ENCODE measurements at regions not wholly inside any gene's neighbourhood (a gene's known extent, or its start where the extent isn't known, plus 50 kb on each side); places are given as distances from the start of the nearest gene placed in this dataset.

- Histone ChIP-seq H3K4me1 (ENCODE audit: control insufficient read depth, insufficient read depth, low read length) (peaks cover 10% of the 10 kb centered on the region), H3K27me3 (ENCODE audit: control insufficient read depth, insufficient read depth, low read length) (no peaks in the 10 kb centered on the region), H3K9ac (ENCODE audit: low read length) (no peak overlapping the region), H3K36me3 (ENCODE audit: control insufficient read depth, insufficient read depth, low read length) (no peaks in the 10 kb centered on the region), H3K27ac (ENCODE audit: low read depth, low read length) (peak overlapping the region; percentile 34), H3K4me3 (ENCODE audit: low read length) (no peak overlapping the region)
Observed at GRCh38 chr17:31596382-31597323, 205.2 kb downstream of the RAB11FIP4 start.

GRCh38 chr17:31595666-31596381 is 204.3 kb downstream of the RAB11FIP4 start:
- no peaks in the 10 kb centered on the region for H3K27me3 ChIP-seq (ENCODE audit: control insufficient read depth, insufficient read depth, low read length)
- no peaks in the 10 kb centered on the region for H3K36me3 ChIP-seq (ENCODE audit: control insufficient read depth, insufficient read depth, low read length)
- H3K4me3 ChIP-seq (ENCODE audit: low read length): no peak overlapping the region
- no peak overlapping the region for H3K27ac ChIP-seq (ENCODE audit: low read depth, low read length)
- H3K9ac ChIP-seq (ENCODE audit: low read length): no peak overlapping the region
- H3K4me1 ChIP-seq (ENCODE audit: control insufficient read depth, insufficient read depth, low read length): peaks cover 10% of the 10 kb centered on the region

DNA sequence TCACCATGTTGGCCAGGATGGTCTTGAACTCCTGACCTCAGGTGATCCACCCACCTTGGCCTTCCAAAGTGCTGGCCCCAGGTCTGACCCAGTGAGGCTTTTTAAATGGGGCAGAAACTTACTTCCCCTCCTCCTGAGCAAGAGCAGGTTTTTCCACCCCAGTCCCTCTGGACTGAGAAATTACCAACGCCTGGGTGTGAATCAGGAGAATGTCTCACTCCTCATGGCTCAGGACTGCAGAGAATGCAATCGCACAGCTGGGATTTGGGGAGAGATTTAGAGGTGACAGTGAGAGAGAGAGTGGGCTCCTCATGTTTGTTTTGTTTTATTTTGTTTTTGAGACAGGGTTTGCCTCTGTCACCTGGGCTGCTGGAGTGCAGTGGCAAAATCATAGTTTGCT is 203.6 kb downstream of the RAB11FIP4 start:
- no peak overlapping the region for H3K9ac ChIP-seq (ENCODE audit: low read length)
- no peaks in the 10 kb centered on the region for H3K27me3 ChIP-seq (ENCODE audit: control insufficient read depth, insufficient read depth, low read length)
- peaks cover 10% of the 10 kb centered on the region for H3K4me1 ChIP-seq (ENCODE audit: control insufficient read depth, insufficient read depth, low read length)
- H3K4me3 ChIP-seq (ENCODE audit: low read length): no peak overlapping the region
- H3K27ac ChIP-seq (ENCODE audit: low read depth, low read length): no peak overlapping the region
- no peaks in the 10 kb centered on the region for H3K36me3 ChIP-seq (ENCODE audit: control insufficient read depth, insufficient read depth, low read length)

GRCh38 chr17:31594416-31594815 is 202.9 kb downstream of the RAB11FIP4 start:
- H3K36me3 ChIP-seq (ENCODE audit: control insufficient read depth, insufficient read depth, low read length): no peaks in the 10 kb centered on the region

GRCh38 chr17:31593806-31594205 is 202.3 kb downstream of the RAB11FIP4 start:
- no peak overlapping the region for H3K9ac ChIP-seq (ENCODE audit: low read length)
- no peaks in the 10 kb centered on the region for H3K36me3 ChIP-seq (ENCODE audit: control insufficient read depth, insufficient read depth, low read length)
- H3K27ac ChIP-seq (ENCODE audit: low read depth, low read length): no peak overlapping the region
- peaks cover 10% of the 10 kb centered on the region for H3K4me1 ChIP-seq (ENCODE audit: control insufficient read depth, insufficient read depth, low read length)
- H3K4me3 ChIP-seq (ENCODE audit: low read length): no peak overlapping the region
- H3K27me3 ChIP-seq (ENCODE audit: control insufficient read depth, insufficient read depth, low read length): no peaks in the 10 kb centered on the region

More at GRCh38 chr17:31594416-31594815, 202.9 kb downstream of the RAB11FIP4 start:
- Histone ChIP-seq H3K4me3 (ENCODE audit: low read length) (no peak overlapping the region), H3K27me3 (ENCODE audit: control insufficient read depth, insufficient read depth, low read length) (no peaks in the 10 kb centered on the region), H3K27ac (ENCODE audit: low read depth, low read length) (no peak overlapping the region), H3K4me1 (ENCODE audit: control insufficient read depth, insufficient read depth, low read length) (peaks cover 10% of the 10 kb centered on the region), H3K9ac (ENCODE audit: low read length) (no peak overlapping the region)

- H3K36me3 ChIP-seq (ENCODE audit: control insufficient read depth, insufficient read depth, low read length): no peaks in the 10 kb centered on the region
- no peaks in the 10 kb centered on the region for H3K27me3 ChIP-seq (ENCODE audit: control insufficient read depth, insufficient read depth, low read length)
- H3K4me1 ChIP-seq (ENCODE audit: control insufficient read depth, insufficient read depth, low read length): peaks cover 10% of the 10 kb centered on the region
- no peak overlapping the region for H3K9ac ChIP-seq (ENCODE audit: low read length)
- H3K27ac ChIP-seq (ENCODE audit: low read depth, low read length): no peak overlapping the region
- H3K4me3 ChIP-seq (ENCODE audit: low read length): no peak overlapping the region
Observed at GRCh38 chr17:31591924-31592323, 200.4 kb downstream of the RAB11FIP4 start.

- H3K27ac ChIP-seq (ENCODE audit: low read depth, low read length): no peak overlapping the region
- H3K4me3 ChIP-seq (ENCODE audit: low read length): no peak overlapping the region
- no peaks in the 10 kb centered on the region for H3K27me3 ChIP-seq (ENCODE audit: control insufficient read depth, insufficient read depth, low read length)
- H3K9ac ChIP-seq (ENCODE audit: low read length): no peak overlapping the region
- H3K36me3 ChIP-seq (ENCODE audit: control insufficient read depth, insufficient read depth, low read length): no peaks in the 10 kb centered on the region
- H3K4me1 ChIP-seq (ENCODE audit: control insufficient read depth, insufficient read depth, low read length): no peaks in the 10 kb centered on the region
Observed at GRCh38 chr17:31588512-31588911, 197.0 kb downstream of the RAB11FIP4 start.

DNA sequence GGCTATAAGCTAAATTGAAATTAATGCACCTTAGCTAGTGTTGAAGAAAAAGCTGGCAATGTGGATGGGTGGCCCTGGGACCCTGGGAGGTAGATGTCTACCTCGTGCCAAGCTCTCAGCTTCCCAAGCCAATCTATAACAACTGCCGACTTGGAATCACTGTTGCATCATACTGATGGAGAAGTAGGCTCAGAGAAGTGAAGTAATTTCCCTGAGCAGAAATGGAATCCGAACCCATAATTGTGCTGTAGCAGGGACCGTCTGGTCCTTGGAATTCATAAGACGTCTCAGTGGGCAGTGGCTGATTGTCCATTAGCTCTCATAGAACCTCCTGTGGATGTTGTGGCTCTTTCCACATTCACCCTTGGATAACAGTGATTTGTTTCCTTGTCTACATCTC is 196.6 kb downstream of the RAB11FIP4 start:
- H3K27me3 ChIP-seq (ENCODE audit: control insufficient read depth, insufficient read depth, low read length): no peaks in the 10 kb centered on the region
- H3K27ac ChIP-seq (ENCODE audit: low read depth, low read length): no peak overlapping the region
- H3K4me3 ChIP-seq (ENCODE audit: low read length): no peak overlapping the region
- H3K4me1 ChIP-seq (ENCODE audit: control insufficient read depth, insufficient read depth, low read length): no peaks in the 10 kb centered on the region
- no peak overlapping the region for H3K9ac ChIP-seq (ENCODE audit: low read length)
- H3K36me3 ChIP-seq (ENCODE audit: control insufficient read depth, insufficient read depth, low read length): no peaks in the 10 kb centered on the region

Data from rectal smooth muscle tissue (tissue), 1 donor.